ENCODE measurements at regions not wholly inside any gene's neighbourhood (a gene's known extent, or its start where the extent isn't known, plus 50 kb on each side); places are given as distances from the start of the nearest gene placed in this dataset.
"Not testable (repeated sequence)": the region's sequence is repeated elsewhere in the genome, so short reads cannot be mapped to it uniquely, and the experiment has no call there.

- not testable (repeated sequence) for TF ChIP-seq CTCF, POLR2A, EP300, POLR2AphosphoS5 (IDR thresholded peaks at IDR 0.05)
These were observed 144.9 kb upstream of the PRKX start for GRCh38 chrX:3858332-3858731.

All from sigmoid colon (tissue), 4 donors.